GM21717 (cell line): ENCODE measurements at regions not wholly inside any gene's neighbourhood (a gene's known extent, or its start where the extent isn't known, plus 50 kb on each side); places are given as distances from the start of the nearest gene placed in this dataset.

Source experiments
- ATAC-seq: cut with Tn5 transposase; IDR thresholded peaks from one replicate; pipeline ENCODE4 v1.9.1; 2021; ENCODE audit warnings: mild to moderate bottlenecking, moderate library complexity; ENCODE audit not compliant: unreplicated experiment

GRCh38 chr20:50369225-50370035 is 140.8 kb upstream of the PTPN1 start:
- ATAC-seq = no peak

- ATAC-seq = no peak
Measured at GRCh38 chr20:50370036-50370566, 140.1 kb upstream of the PTPN1 start.

- no peak for ATAC-seq
Measured at GRCh38 chr20:50371878-50372769, 138.1 kb upstream of the PTPN1 start.

- ATAC-seq = no peak
Measured at GRCh38 chr20:50372770-50373088, 137.5 kb upstream of the PTPN1 start.

- ATAC-seq = no peak
Measured at GRCh38 chr20:50373674-50374286, 136.4 kb upstream of the PTPN1 start.

GRCh38 chr20:50374541-50375078 is 135.6 kb upstream of the PTPN1 start:
- ATAC-seq = no peak

GRCh38 chr20:50376179-50376887 is 133.8 kb upstream of the PTPN1 start:
- no peak for ATAC-seq

- ATAC-seq = no peak
Measured at GRCh38 chr20:50376888-50377459, 133.2 kb upstream of the PTPN1 start.

GRCh38 chr20:50378170-50379000 is 131.8 kb upstream of the PTPN1 start:
- ATAC-seq = no peak

- ATAC-seq = no peak
Measured at GRCh38 chr20:50379049-50379990, 130.9 kb upstream of the PTPN1 start.

GRCh38 chr20:50379991-50380696 is 130.0 kb upstream of the PTPN1 start:
- no peak for ATAC-seq

GRCh38 chr20:50380697-50381040 is 129.5 kb upstream of the PTPN1 start:
- ATAC-seq = no peak

- no peak for ATAC-seq
Measured at GRCh38 chr20:50381075-50381732, 129.0 kb upstream of the PTPN1 start.

- no peak for ATAC-seq
Measured at GRCh38 chr20:50381771-50382593, 128.2 kb upstream of the PTPN1 start.

GRCh38 chr20:50385733-50386640 is 124.2 kb upstream of the PTPN1 start:
- ATAC-seq = no peak
